Colonic mucosa (tissue), 4 donors: ENCODE measurements at regions not wholly inside any gene's neighbourhood (a gene's known extent, or its start where the extent isn't known, plus 50 kb on each side); places are given as distances from the start of the nearest gene placed in this dataset.

Experiments used
- DNase-seq: peaks from one replicate; pipeline ENCODE4 v3.0.0-alpha.2; 2020
- H3K27ac ChIP-seq: fragments of 200-600 bp; one replicate; pipeline ENCODE4 v1.8.0; 2021
- H3K27me3 ChIP-seq: fragments of 200-600 bp; one replicate; pipeline ENCODE4 v1.8.0; 2021
- H3K36me3 ChIP-seq: fragments of 200-600 bp; one replicate; pipeline ENCODE4 v1.8.0; 2021
- H3K4me1 ChIP-seq: fragments of 200-600 bp; one replicate; pipeline ENCODE4 v1.8.0; 2021; ENCODE audit warnings: mild to moderate bottlenecking
- H3K4me3 ChIP-seq: fragments of 200-600 bp; one replicate; pipeline ENCODE4 v1.8.0; 2021
- H3K9ac ChIP-seq, 2 donors: one replicate each; pipeline ENCODE4 v1.7.0; 2013; ENCODE audit warnings: control low read depth in 2 of 2, low read depth in 2 of 2, low read length in 2 of 2
- H3K9me3 ChIP-seq: fragments of 200-600 bp; one replicate; pipeline ENCODE4 v1.8.0; 2021
- intact Hi-C: fragments of 100-400 bp; cut with DNase I; formaldehyde crosslinking; loops from one replicate; pipeline ENCODE4 v1.14.1; 2022
- TF ChIP-seq, protein P1 (sequence below): fragments of 200-600 bp; IDR thresholded peaks from one replicate; pipeline ENCODE4 v1.8.0; 2022; ENCODE audit warnings: antibody characterized with exemption, mild to moderate bottlenecking
- donor health status: healthy.
- donor health status: DM: no; HTN: no; CAD: no.
- donor health status: DM: no; HTN: no; CAD: no.

DNA sequence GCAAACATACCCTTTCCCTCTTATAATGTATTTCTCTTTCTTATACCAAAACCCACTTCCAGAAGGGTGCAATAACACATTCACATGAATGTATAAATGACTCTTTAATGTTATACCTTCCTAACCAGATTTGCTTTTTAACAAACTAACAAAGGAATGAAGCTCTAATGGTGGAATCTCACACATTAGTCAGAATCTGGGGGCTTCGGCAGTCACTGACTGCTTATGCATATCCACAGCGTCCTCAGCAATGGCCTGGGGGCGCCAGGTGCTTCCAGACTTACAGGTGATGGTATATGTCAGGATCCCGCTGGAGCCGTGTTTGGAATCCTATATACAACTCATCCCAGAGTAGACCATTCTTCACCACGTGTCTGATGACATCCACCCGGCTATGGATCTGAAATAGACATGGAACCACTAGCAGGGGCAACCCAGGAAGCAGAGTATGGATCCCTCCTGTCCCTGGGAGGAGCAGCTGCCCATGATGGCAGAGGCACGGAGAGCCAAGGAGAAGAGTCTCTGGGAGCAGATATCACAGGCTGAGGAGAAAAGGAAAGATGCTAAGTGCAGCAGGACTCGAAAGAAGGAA lies 150.8 kb upstream of the RIPOR2 start:
- intact Hi-C loops, result no loop called here
- Histone ChIP-seq H3K4me1 (no peaks in the 10 kb centered on the region), H3K36me3 (no peaks in the 10 kb centered on the region), H3K27me3 (no peaks in the 10 kb centered on the region), H3K9ac (no peak overlapping the region), H3K27ac (no peak overlapping the region), H3K9me3 (no peaks in the 10 kb centered on the region), H3K4me3 (no peak overlapping the region)
- no peak for DNase-seq
- TF ChIP-seq, protein P1, sequence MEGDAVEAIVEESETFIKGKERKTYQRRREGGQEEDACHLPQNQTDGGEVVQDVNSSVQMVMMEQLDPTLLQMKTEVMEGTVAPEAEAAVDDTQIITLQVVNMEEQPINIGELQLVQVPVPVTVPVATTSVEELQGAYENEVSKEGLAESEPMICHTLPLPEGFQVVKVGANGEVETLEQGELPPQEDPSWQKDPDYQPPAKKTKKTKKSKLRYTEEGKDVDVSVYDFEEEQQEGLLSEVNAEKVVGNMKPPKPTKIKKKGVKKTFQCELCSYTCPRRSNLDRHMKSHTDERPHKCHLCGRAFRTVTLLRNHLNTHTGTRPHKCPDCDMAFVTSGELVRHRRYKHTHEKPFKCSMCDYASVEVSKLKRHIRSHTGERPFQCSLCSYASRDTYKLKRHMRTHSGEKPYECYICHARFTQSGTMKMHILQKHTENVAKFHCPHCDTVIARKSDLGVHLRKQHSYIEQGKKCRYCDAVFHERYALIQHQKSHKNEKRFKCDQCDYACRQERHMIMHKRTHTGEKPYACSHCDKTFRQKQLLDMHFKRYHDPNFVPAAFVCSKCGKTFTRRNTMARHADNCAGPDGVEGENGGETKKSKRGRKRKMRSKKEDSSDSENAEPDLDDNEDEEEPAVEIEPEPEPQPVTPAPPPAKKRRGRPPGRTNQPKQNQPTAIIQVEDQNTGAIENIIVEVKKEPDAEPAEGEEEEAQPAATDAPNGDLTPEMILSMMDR, result no peak

DNA sequence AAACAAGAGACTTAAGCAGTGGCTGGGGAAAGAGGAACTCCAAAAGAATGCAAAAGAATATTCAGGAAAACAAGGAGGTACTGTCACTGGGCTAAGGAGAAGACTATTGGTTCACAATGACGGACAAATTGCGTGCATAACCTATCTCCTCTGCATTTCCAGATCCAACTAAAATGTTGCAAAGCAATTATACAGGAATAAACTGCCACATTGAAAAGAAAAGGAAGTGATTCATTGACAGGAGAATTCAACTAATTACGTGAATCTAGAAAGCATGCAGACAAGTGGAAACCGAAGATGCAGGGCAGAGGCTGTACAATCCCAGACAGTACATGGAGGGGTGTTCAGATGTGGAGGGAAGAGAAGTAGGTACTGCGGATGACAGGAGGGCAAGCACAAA lies 152.8 kb upstream of the RIPOR2 start:
- no peak overlapping the region for H3K9ac ChIP-seq
- H3K27me3 ChIP-seq, result no peaks in the 10 kb centered on the region
- H3K9me3 ChIP-seq, result no peaks in the 10 kb centered on the region
- no peak overlapping the region for H3K27ac ChIP-seq
- TF ChIP-seq, protein P1, result no peak
- intact Hi-C loops, result no loop called here
- no peaks in the 10 kb centered on the region for H3K4me1 ChIP-seq
- no peak overlapping the region for H3K4me3 ChIP-seq
- no peaks in the 10 kb centered on the region for H3K36me3 ChIP-seq
- no peak for DNase-seq

DNA sequence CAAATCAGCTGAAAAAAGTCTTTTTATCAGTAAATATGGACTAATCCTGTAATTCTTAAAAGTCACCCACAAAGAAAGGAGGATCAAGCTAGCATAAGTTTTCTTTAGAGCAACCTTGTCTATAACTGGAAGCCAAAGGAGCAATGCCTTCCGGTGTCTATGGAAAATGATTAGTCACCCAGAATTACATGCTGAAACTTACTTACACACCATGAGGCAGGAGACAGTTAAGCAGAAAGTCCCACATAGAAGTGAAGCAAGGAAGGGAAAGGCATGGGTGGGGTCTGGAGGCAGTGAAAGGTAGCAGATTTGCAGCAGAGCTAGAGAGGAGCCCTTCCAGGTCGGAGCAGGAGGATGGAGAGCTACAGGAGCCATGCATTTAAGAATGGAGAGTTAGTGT lies 153.7 kb upstream of the RIPOR2 start:
- Histone ChIP-seq H3K27ac (no peak overlapping the region), H3K9me3 (no peaks in the 10 kb centered on the region), H3K4me3 (no peak overlapping the region), H3K9ac (no peak overlapping the region), H3K4me1 (no peaks in the 10 kb centered on the region), H3K27me3 (no peaks in the 10 kb centered on the region), H3K36me3 (no peaks in the 10 kb centered on the region)
- intact Hi-C loops, result no loop called here
- TF ChIP-seq, protein P1, result no peak
- no peak for DNase-seq

DNA sequence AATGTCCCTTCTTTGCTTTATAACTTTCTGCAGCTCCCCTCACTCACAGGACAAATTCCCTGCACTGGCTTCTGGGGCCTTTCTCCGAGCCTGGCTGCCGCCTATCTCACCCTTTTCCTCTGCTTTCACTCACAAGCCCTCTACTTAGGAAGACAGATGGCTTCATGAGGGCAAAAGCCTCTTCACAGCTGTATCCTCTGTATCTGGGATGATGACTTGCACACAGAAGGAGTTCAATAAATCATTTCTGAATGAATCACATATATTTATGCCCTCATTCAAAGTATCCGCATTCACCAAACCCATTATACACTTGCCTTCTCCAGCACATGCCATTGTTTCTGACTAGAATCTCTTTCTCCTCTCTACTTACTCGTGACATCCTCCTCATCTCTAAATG lies 159.0 kb upstream of the RIPOR2 start:
- no peak overlapping the region for H3K4me3 ChIP-seq
- H3K4me1 ChIP-seq, result no peaks in the 10 kb centered on the region
- TF ChIP-seq, protein P1, result no peak
- H3K36me3 ChIP-seq, result no peaks in the 10 kb centered on the region
- H3K27me3 ChIP-seq, result no peaks in the 10 kb centered on the region
- no peaks in the 10 kb centered on the region for H3K9me3 ChIP-seq
- intact Hi-C loops, result no loop called here
- DNase-seq, result no peak
- no peak overlapping the region for H3K9ac ChIP-seq
- no peak overlapping the region for H3K27ac ChIP-seq

DNA sequence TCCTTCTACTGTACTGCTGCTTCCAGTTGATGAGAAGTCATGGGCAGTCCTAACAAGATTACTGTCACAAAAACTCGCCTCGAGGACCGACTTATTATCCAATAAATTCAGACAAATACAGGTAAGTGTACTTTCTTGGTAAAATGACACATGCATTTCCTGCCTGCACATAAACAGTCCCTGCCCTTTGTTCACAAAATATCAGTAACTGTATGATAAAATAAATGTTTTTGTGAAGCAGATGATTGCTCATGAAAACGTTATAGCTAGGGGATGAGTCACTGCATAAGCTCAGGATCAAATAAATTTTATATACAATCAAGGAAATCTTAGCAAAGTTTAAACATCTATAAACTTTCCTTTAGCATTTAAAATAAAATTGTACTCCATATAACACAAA lies 164.5 kb upstream of the RIPOR2 start:
- no peaks in the 10 kb centered on the region for H3K36me3 ChIP-seq
- no peaks in the 10 kb centered on the region for H3K27me3 ChIP-seq
- H3K4me1 ChIP-seq, result no peaks in the 10 kb centered on the region
- H3K9me3 ChIP-seq, result no peaks in the 10 kb centered on the region
- intact Hi-C loops, result no loop called here
- H3K4me3 ChIP-seq, result no peak overlapping the region
- TF ChIP-seq, protein P1, result no peak
- H3K27ac ChIP-seq, result no peak overlapping the region
- H3K9ac ChIP-seq, result no peak overlapping the region
- no peak for DNase-seq
